Endodermal cell (in vitro differentiated cells): ENCODE measurements at regions not wholly inside any gene's neighbourhood (a gene's known extent, or its start where the extent isn't known, plus 50 kb on each side); places are given as distances from the start of the nearest gene placed in this dataset.
"Not testable (repeated sequence)": the region's sequence is repeated elsewhere in the genome, so short reads cannot be mapped to it uniquely, and the experiment has no call there.

Experiments
- DNase-seq: peaks from one replicate; pipeline ENCODE4 v3.0.0-alpha.2; 2017
- H3K27ac ChIP-seq: 2 replicates; pipeline ENCODE4 v1.5.1; 2013; ENCODE audit warnings: mild to moderate bottlenecking, low read depth, low read length, moderate library complexity
- H3K27me3 ChIP-seq: 2 replicates; pipeline ENCODE4 v1.6.1; 2013; ENCODE audit warnings: mild to moderate bottlenecking, low read length, moderate library complexity; ENCODE audit not compliant: insufficient read depth, control insufficient read depth, poor library complexity, severe bottlenecking
- H3K36me3 ChIP-seq: 2 replicates; pipeline ENCODE4 v1.7.0; 2013; ENCODE audit warnings: mild to moderate bottlenecking, low read length, moderate library complexity; ENCODE audit not compliant: control insufficient read depth, insufficient read depth
- H3K4me1 ChIP-seq: one replicate; pipeline ENCODE4 v1.7.0; 2013; ENCODE audit warnings: low read length; ENCODE audit not compliant: control insufficient read depth, insufficient read depth
- H3K4me3 ChIP-seq: 2 replicates; pipeline ENCODE4 v1.5.1; 2013; ENCODE audit warnings: mild to moderate bottlenecking, low read length, moderate library complexity
- H3K9ac ChIP-seq: 2 replicates; pipeline ENCODE4 v1.6.1; 2013; ENCODE audit warnings: mild to moderate bottlenecking, low read length, moderate library complexity; ENCODE audit not compliant: poor library complexity, severe bottlenecking; ENCODE audit errors: extremely low read depth
- H3K9me3 ChIP-seq: 2 replicates; pipeline ENCODE4 v1.6.1; 2013; ENCODE audit warnings: mild to moderate bottlenecking, low read length, moderate library complexity; ENCODE audit not compliant: control insufficient read depth
- H3K27ac Mint-ChIP-seq: 2 replicates; pipeline ENCODE4 v1.8.0; 2020; ENCODE audit warnings: mixed read lengths
- H3K27me3 Mint-ChIP-seq: 2 replicates; pipeline ENCODE4 v1.8.0; 2021; ENCODE audit warnings: mild to moderate bottlenecking, mixed read lengths; ENCODE audit not compliant: insufficient read depth
- H3K36me3 Mint-ChIP-seq: 2 replicates; pipeline ENCODE4 v1.8.0; 2020; ENCODE audit warnings: low read depth, mixed read lengths
- H3K4me1 Mint-ChIP-seq: 2 replicates; pipeline ENCODE4 v1.8.0; 2020; ENCODE audit warnings: mixed read lengths
- H3K4me3 Mint-ChIP-seq: 2 replicates; pipeline ENCODE4 v1.8.0; 2020; ENCODE audit warnings: mild to moderate bottlenecking, moderate library complexity, mixed read lengths
- H3K9me3 Mint-ChIP-seq: 2 replicates; pipeline ENCODE4 v1.8.0; 2020; ENCODE audit warnings: mild to moderate bottlenecking, mixed read lengths
- WGBS, 2 experiments: methylation state at CpG; one replicate each; pipeline versions ENCODE4 v1.1.5 to v1.1.7; 2013; ENCODE audit warnings: missing lambda C conversion rate in 2 of 2, mixed read lengths in 1 of 2; ENCODE audit not compliant: insufficient coverage in 1 of 2, insufficient read length in 1 of 2; 5-methylcytosine and 5-hydroxymethylcytosine counted together
- TF ChIP-seq, protein P1 (sequence below): fragments of 200-600 bp; sonication (generic); conservative IDR thresholded peaks from 2 replicates; pipeline ENCODE4 v1.5.0; 2021; ENCODE audit warnings: antibody characterized with exemption, mild to moderate bottlenecking

DNA sequence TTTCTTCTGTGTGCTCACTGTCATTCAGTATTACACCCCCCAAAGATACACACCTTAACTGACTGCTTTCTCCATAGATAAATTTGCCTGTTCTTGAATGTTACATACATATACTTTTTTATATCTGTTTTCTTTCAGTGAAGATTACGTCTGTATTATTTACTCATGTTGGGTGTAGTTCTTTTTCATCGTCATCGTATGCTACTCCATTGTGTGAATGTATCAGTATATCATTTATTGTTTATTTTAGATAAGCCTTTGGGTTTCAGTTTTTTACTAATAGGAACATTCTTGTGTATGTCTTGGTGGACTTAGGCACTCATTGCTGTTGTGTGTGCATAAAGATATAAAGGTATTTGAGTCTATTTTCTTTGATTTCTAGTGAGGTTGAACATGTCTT is 64.4 kb downstream of the SEPTIN7 start:
- no peak overlapping the region for H3K4me3 Mint-ChIP-seq
- H3K9me3 ChIP-seq: no peaks in the 10 kb centered on the region
- H3K9me3 Mint-ChIP-seq: no peaks in the 10 kb centered on the region
- peaks cover 33% of the 10 kb centered on the region for H3K36me3 Mint-ChIP-seq
- H3K4me1 ChIP-seq: no peaks in the 10 kb centered on the region
- TF ChIP-seq, protein P1, sequence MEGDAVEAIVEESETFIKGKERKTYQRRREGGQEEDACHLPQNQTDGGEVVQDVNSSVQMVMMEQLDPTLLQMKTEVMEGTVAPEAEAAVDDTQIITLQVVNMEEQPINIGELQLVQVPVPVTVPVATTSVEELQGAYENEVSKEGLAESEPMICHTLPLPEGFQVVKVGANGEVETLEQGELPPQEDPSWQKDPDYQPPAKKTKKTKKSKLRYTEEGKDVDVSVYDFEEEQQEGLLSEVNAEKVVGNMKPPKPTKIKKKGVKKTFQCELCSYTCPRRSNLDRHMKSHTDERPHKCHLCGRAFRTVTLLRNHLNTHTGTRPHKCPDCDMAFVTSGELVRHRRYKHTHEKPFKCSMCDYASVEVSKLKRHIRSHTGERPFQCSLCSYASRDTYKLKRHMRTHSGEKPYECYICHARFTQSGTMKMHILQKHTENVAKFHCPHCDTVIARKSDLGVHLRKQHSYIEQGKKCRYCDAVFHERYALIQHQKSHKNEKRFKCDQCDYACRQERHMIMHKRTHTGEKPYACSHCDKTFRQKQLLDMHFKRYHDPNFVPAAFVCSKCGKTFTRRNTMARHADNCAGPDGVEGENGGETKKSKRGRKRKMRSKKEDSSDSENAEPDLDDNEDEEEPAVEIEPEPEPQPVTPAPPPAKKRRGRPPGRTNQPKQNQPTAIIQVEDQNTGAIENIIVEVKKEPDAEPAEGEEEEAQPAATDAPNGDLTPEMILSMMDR: no peak
- no peaks in the 10 kb centered on the region for H3K27me3 ChIP-seq
- DNase-seq: no peak
- peaks cover under 1% of the 10 kb centered on the region for H3K4me1 Mint-ChIP-seq
- WGBS, 2 experiments: 100% methylated on average over 3 of the region's 3 CpGs; no CpG with 5 or more reads in 1 of the 2 experiments
- H3K9ac ChIP-seq: no peak overlapping the region
- no peaks in the 10 kb centered on the region for H3K27me3 Mint-ChIP-seq
- no peak overlapping the region for H3K27ac Mint-ChIP-seq
- H3K36me3 ChIP-seq: peaks cover 51% of the 10 kb centered on the region
- no peak overlapping the region for H3K4me3 ChIP-seq
- H3K27ac ChIP-seq: no peak overlapping the region

DNA sequence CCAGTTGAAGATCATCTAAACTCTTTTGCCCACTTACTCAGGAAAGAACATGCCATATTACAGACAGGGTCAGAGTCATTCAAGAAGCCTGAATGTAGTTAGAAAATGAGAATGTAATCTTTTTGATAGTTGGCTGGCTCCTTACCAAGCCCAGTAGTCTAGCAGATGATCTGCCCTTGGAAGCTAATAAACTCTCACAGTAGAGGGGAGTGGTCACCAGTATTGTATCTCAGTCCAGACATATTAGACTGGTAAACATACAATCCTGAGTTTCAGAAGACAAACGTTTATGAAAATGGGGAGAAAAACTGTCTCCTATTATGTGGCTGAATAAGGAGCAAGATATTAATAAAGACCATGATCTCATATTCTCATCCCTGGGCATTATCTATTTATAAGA is 65.3 kb downstream of the SEPTIN7 start:
- DNase-seq: no peak
- H3K36me3 ChIP-seq: peaks cover 51% of the 10 kb centered on the region
- 89% methylated on average over 1 of the region's 1 CpG; no CpG with 5 or more reads in 1 of the 2 experiments for WGBS, 2 experiments
- H3K27me3 ChIP-seq: no peaks in the 10 kb centered on the region
- peaks cover 33% of the 10 kb centered on the region for H3K36me3 Mint-ChIP-seq
- no peaks in the 10 kb centered on the region for H3K27me3 Mint-ChIP-seq
- no peak overlapping the region for H3K27ac ChIP-seq
- H3K9me3 ChIP-seq: no peaks in the 10 kb centered on the region
- no peak overlapping the region for H3K4me3 Mint-ChIP-seq
- TF ChIP-seq, protein P1: no peak
- H3K4me1 ChIP-seq: no peaks in the 10 kb centered on the region
- no peaks in the 10 kb centered on the region for H3K9me3 Mint-ChIP-seq
- no peak overlapping the region for H3K9ac ChIP-seq
- no peak overlapping the region for H3K4me3 ChIP-seq
- no peak overlapping the region for H3K27ac Mint-ChIP-seq
- H3K4me1 Mint-ChIP-seq: peaks cover 5% of the 10 kb centered on the region

DNA sequence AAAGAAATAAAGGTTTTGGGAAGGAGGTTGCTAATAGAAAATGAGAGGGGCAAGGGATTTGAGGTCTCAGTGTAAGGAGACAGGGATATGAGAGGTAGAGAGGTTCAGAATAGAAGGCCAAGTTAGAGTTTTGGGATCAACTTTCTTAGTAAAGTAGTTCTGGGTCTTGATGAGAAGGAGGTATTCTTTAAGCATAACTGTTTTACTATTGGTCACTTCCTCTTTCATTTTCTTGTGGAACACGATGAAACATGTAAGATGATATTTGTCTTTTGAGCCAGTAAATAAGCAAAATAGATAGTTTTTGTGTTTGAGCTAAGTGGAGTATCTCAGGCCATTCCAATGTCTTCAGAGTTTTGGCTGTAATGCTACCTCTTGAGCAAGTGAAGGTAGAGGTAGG is 68.3 kb downstream of the SEPTIN7 start:
- H3K27me3 Mint-ChIP-seq, DNase-seq, H3K4me3 Mint-ChIP-seq, H3K9me3 ChIP-seq, H3K4me1 ChIP-seq, H3K4me3 ChIP-seq, H3K9me3 Mint-ChIP-seq, H3K9ac ChIP-seq, H3K27me3 ChIP-seq, H3K27ac ChIP-seq: not testable (repeated sequence)
- H3K36me3 Mint-ChIP-seq: peaks cover 39% of the 10 kb centered on the region
- WGBS, 2 experiments: 82 to 100% methylated on average over 1 of the region's 1 CpG
- H3K4me1 Mint-ChIP-seq: peaks cover 12% of the 10 kb centered on the region
- peak overlapping the region; percentile 46 for H3K27ac Mint-ChIP-seq
- H3K36me3 ChIP-seq: peaks cover 50% of the 10 kb centered on the region

DNA sequence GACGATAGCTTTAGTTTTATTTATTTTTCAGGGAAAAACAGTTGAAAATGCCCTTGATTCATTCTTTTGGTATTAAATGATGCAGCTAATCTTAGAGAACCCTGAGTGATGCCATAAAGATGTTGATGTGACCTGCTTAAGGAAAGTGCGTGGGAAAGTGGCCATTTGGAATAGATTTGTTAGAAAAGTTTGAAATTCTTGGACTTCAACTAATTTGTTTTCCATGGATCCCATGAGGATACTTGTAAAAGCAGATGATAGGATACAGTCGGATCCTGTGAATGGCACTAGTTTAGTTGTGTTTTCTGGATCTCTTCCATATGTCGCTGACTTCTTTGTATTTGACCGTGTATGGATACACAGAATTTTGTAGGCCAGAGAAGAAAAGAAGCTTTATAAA is 69.0 kb downstream of the SEPTIN7 start:
- 92 to 93% methylated on average over 3 to 5 of the region's 5 CpGs for WGBS, 2 experiments
- Histone ChIP-seq H3K4me3 (no peak overlapping the region), H3K9ac (no peak overlapping the region), H3K36me3 (peaks cover 49% of the 10 kb centered on the region), H3K4me1 (peaks cover 3% of the 10 kb centered on the region), H3K27ac (no peak overlapping the region), H3K9me3 (no peaks in the 10 kb centered on the region), H3K27me3 (no peaks in the 10 kb centered on the region)
- TF ChIP-seq, protein P1: no peak
- no peaks in the 10 kb centered on the region for H3K9me3 Mint-ChIP-seq
- no peak overlapping the region for H3K27ac Mint-ChIP-seq
- H3K36me3 Mint-ChIP-seq: peaks cover 35% of the 10 kb centered on the region
- no peak overlapping the region for H3K4me3 Mint-ChIP-seq
- no peak for DNase-seq
- no peaks in the 10 kb centered on the region for H3K27me3 Mint-ChIP-seq
- peaks cover 12% of the 10 kb centered on the region for H3K4me1 Mint-ChIP-seq
